SU-DHL-6 (cell line): ENCODE measurements at regions not wholly inside any gene's neighbourhood (a gene's known extent, or its start where the extent isn't known, plus 50 kb on each side); places are given as distances from the start of the nearest gene placed in this dataset.

Experiments
- H2AFZ ChIP-seq: fragments of 200-600 bp; sonication (generic); 2 replicates; pipeline ENCODE4 v1.6.1; 2014; ENCODE audit warnings: low read depth, mild to moderate bottlenecking, moderate library complexity, mixed read lengths, antibody characterized with exemption, low read length; ENCODE audit not compliant: severe bottlenecking
- H3F3A ChIP-seq: fragments of 200-600 bp; shearing (Covaris generic); 2 replicates; pipeline ENCODE4 v1.6.0; 2016; ENCODE audit warnings: antibody characterized with exemption, mild to moderate bottlenecking; ENCODE audit not compliant: insufficient read depth
- H3K27ac ChIP-seq: fragments of 200-600 bp; sonication (generic); 2 replicates; pipeline ENCODE4 v1.5.1; 2016; ENCODE audit warnings: low read depth, mild to moderate bottlenecking, low read length, moderate library complexity, mixed read lengths
- H3K27me3 ChIP-seq: fragments of 200-600 bp; sonication (generic), shearing (Covaris generic); 2 replicates; pipeline ENCODE4 v1.6.0; 2014; ENCODE audit warnings: mild to moderate bottlenecking, low read length
- H3K36me3 ChIP-seq: fragments of 200-600 bp; sonication (generic); 2 replicates; pipeline ENCODE4 v1.6.1; 2014; ENCODE audit warnings: mild to moderate bottlenecking, low read length, mixed read lengths
- H3K4me2 ChIP-seq: fragments of 300-600, 200-600 bp; shearing (Covaris generic), sonication (generic); 2 replicates; pipeline ENCODE4 v1.6.0; 2014; ENCODE audit warnings: low read length, low read depth, mild to moderate bottlenecking; ENCODE audit not compliant: poor library complexity, severe bottlenecking
- H3K4me3 ChIP-seq: fragments of 200-600 bp; sonication (generic); 2 replicates; pipeline ENCODE4 v1.5.1; 2014; ENCODE audit warnings: antibody characterized with exemption, low read length, mild to moderate bottlenecking, mixed read lengths; ENCODE audit not compliant: insufficient read depth, poor library complexity, severe bottlenecking
- H3K79me2 ChIP-seq: fragments of 200-600 bp; sonication (generic); 2 replicates; pipeline ENCODE4 v1.6.1; 2014; ENCODE audit warnings: mild to moderate bottlenecking, low read length, moderate library complexity; ENCODE audit not compliant: insufficient read depth
- H3K9ac ChIP-seq: fragments of 200-600 bp; sonication (generic); 2 replicates; pipeline ENCODE4 v1.7.0; 2014; ENCODE audit warnings: mild to moderate bottlenecking, low read length
- H3K9me2 ChIP-seq: fragments of 200-600 bp; sonication (generic); replicated peaks from 2 replicates; pipeline ENCODE4 v1.6.1; 2014; ENCODE audit warnings: low read length; ENCODE audit not compliant: insufficient read depth
- H3K9me3 ChIP-seq: fragments of 200-600 bp; sonication (generic); 2 replicates; pipeline ENCODE4 v1.6.1; 2014; ENCODE audit warnings: low read length, mixed read lengths; ENCODE audit not compliant: insufficient read depth
- H4K20me1 ChIP-seq: fragments of 200-600 bp; sonication (generic); 2 replicates; pipeline ENCODE4 v1.6.1; 2014; ENCODE audit warnings: low read depth, mild to moderate bottlenecking, antibody characterized with exemption, low read length, moderate library complexity, mixed read lengths
- EZH2phosphoT487 ChIP-seq: fragments of 200-600 bp; sonication (generic), shearing (Covaris generic); conservative IDR thresholded peaks from 2 replicates; pipeline ENCODE4 v1.6.1; 2018; ENCODE audit warnings: mild to moderate bottlenecking, antibody characterized with exemption, low read length, moderate library complexity, mixed read lengths
- TF ChIP-seq, protein P1 (sequence below): fragments of 200-600 bp; sonication (generic); IDR thresholded peaks from one replicate; pipeline ENCODE4 v1.5.1; 2017; ENCODE audit warnings: antibody characterized with exemption, mild to moderate bottlenecking, low read length, moderate library complexity; ENCODE audit not compliant: insufficient read depth, poor library complexity, severe bottlenecking

DNA sequence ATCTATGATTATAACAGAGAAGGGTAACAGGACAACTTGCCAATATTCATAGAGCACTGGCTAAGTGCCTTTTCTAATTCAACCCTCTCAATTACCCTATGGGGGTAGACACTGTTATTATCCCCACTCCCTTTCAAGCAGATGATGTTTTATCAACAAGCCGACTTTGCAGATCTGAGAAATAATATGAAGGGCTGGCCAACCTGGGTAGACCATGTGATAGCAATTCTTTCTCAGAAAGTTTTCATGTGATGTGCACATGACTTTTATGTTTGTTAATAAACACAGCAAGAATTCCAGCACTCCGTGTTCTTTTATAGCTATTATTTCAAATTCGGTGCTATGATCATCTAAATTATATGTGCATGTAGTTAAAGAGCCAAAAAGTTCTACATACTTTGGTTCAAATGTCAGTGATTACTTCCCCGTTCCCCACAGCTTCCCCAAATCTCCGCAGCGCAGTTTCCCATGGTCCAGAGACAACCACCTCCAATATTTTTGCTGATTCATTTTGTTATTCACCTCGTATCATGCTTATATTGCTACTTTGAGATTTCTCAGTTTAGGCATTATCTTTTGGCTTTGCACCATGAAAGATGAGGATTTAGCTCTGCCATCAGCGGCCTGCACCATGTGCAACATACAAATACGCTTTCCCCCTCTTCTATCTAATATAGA is 96.7 kb upstream of the GADD45A start:
- Histone ChIP-seq H3K9me2 (no peaks in the 10 kb centered on the region), H3K4me3 (no peak overlapping the region), H3K27ac (no peak overlapping the region), H3K9me3 (no peaks in the 10 kb centered on the region), H3K79me2 (no peaks in the 10 kb centered on the region), H2AFZ (no peak overlapping the region), H3K4me2 (no peak overlapping the region), H4K20me1 (no peaks in the 10 kb centered on the region), H3K36me3 (no peaks in the 10 kb centered on the region), H3K9ac (no peak overlapping the region), H3K27me3 (no peaks in the 10 kb centered on the region), H3F3A (no peaks in the 10 kb centered on the region)
- TF ChIP-seq, protein P1, sequence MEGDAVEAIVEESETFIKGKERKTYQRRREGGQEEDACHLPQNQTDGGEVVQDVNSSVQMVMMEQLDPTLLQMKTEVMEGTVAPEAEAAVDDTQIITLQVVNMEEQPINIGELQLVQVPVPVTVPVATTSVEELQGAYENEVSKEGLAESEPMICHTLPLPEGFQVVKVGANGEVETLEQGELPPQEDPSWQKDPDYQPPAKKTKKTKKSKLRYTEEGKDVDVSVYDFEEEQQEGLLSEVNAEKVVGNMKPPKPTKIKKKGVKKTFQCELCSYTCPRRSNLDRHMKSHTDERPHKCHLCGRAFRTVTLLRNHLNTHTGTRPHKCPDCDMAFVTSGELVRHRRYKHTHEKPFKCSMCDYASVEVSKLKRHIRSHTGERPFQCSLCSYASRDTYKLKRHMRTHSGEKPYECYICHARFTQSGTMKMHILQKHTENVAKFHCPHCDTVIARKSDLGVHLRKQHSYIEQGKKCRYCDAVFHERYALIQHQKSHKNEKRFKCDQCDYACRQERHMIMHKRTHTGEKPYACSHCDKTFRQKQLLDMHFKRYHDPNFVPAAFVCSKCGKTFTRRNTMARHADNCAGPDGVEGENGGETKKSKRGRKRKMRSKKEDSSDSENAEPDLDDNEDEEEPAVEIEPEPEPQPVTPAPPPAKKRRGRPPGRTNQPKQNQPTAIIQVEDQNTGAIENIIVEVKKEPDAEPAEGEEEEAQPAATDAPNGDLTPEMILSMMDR = no peak
- no peak for TF ChIP-seq EZH2phosphoT487

DNA sequence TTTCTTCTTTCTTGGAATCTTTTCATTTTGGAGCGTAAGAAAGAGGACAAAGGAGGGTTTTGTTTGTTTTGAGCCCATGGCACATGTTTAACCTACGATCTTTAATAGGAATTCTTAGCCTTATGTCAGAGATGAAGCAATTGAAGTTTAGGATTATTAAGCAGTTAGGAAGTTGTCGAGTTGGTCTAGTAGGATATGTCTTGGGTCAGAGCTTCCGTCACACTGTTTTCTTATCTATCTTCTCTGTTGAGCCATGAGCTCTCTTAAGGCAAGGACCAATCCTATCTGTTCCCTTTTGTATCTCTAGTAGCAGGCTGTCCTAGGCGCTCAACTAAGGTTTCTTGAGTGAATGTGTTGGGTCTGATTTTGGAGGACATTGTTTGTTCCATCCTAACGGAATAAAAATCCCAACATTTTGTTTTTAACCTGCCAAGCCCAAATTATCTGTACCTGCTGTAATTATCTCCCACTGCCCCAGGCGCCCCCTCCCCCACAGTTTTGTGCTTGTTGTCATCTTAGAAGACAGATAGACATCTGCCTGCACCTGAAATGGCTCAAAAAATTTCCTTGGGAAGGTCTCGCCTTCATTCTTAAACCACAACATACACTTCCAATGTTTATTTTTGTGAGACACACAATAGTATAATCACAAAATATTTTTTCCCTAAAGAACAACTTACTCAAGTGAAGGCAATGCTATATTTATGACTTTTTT is 95.3 kb upstream of the GADD45A start:
- no peak overlapping the region for H3K4me3 ChIP-seq
- H3K9me3 ChIP-seq = no peaks in the 10 kb centered on the region
- H3K4me2 ChIP-seq = no peak overlapping the region
- H3F3A ChIP-seq = no peaks in the 10 kb centered on the region
- H3K36me3 ChIP-seq = no peaks in the 10 kb centered on the region
- no peak for TF ChIP-seq EZH2phosphoT487
- TF ChIP-seq, protein P1 = no peak
- no peaks in the 10 kb centered on the region for H3K27me3 ChIP-seq
- H3K79me2 ChIP-seq = no peaks in the 10 kb centered on the region
- no peak overlapping the region for H2AFZ ChIP-seq
- no peak overlapping the region for H3K9ac ChIP-seq
- H4K20me1 ChIP-seq = no peaks in the 10 kb centered on the region
- H3K9me2 ChIP-seq = no peaks in the 10 kb centered on the region
- no peak overlapping the region for H3K27ac ChIP-seq

DNA sequence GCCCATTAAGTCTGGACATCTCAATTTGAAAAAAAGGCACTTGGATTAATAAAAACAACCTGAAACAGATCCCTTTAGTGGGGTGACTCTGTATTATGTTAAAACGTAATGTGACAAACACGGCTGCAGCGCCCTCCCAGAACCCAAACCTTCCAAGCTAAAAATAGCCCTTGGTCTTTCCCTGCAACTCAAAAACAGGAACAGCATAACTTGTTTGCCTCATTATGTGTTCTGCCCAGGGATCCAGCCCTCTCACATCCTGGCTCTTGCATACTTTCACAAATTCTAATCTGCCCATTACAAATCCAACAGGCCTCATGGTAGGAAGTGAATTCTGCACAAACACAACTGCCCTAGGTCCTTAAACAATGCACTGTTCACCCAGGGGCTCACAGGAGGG is 94.7 kb upstream of the GADD45A start:
- H3K9me3 ChIP-seq = no peaks in the 10 kb centered on the region
- H2AFZ ChIP-seq = no peak overlapping the region
- H3K4me2 ChIP-seq = no peak overlapping the region
- H3K4me3 ChIP-seq = no peak overlapping the region
- no peak overlapping the region for H3K9ac ChIP-seq
- TF ChIP-seq, protein P1 = no peak
- no peaks in the 10 kb centered on the region for H3K79me2 ChIP-seq
- no peaks in the 10 kb centered on the region for H4K20me1 ChIP-seq
- no peaks in the 10 kb centered on the region for H3K36me3 ChIP-seq
- H3F3A ChIP-seq = no peaks in the 10 kb centered on the region
- H3K27me3 ChIP-seq = no peaks in the 10 kb centered on the region
- no peak overlapping the region for H3K27ac ChIP-seq
- no peaks in the 10 kb centered on the region for H3K9me2 ChIP-seq
